AG09319 (cell line): ENCODE measurements at regions not wholly inside any gene's neighbourhood (a gene's known extent, or its start where the extent isn't known, plus 50 kb on each side); places are given as distances from the start of the nearest gene placed in this dataset.
"Not testable (repeated sequence)": the region's sequence is repeated elsewhere in the genome, so short reads cannot be mapped to it uniquely, and the experiment has no call there.

ENCODE experiments used
- DNase-seq: peaks from one replicate; pipeline ENCODE4 v3.0.0-alpha.2; 2010; ENCODE audit warnings: low read depth; ENCODE audit errors: extremely low read depth
- TF ChIP-seq, protein P1 (sequence below): IDR thresholded peaks from 2 replicates; pipeline ENCODE4 v1.5.1; 2011; ENCODE audit warnings: low read depth, mild to moderate bottlenecking, inconsistent platforms, low read length, moderate library complexity

DNA sequence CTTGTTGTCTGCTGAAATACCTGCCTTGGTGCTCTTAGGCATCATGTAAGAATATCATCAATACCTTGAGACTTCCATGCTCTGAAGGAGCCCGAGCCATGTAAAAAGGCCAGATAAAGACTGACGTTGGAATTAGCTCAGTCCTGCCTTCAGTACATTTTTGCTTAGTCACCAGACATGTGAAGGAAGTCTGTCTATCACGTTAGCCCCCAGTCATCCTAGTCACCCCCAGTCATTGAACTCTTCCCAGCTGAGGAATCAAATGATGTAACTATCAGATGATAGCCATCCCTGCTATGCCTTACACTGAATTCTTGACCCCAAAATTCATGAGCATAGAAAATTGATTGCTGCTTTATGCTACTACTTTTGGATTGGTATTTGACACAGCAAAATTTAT is 351.2 kb upstream of the SGO1 start:
- DNase-seq: no peak
- TF ChIP-seq, protein P1, sequence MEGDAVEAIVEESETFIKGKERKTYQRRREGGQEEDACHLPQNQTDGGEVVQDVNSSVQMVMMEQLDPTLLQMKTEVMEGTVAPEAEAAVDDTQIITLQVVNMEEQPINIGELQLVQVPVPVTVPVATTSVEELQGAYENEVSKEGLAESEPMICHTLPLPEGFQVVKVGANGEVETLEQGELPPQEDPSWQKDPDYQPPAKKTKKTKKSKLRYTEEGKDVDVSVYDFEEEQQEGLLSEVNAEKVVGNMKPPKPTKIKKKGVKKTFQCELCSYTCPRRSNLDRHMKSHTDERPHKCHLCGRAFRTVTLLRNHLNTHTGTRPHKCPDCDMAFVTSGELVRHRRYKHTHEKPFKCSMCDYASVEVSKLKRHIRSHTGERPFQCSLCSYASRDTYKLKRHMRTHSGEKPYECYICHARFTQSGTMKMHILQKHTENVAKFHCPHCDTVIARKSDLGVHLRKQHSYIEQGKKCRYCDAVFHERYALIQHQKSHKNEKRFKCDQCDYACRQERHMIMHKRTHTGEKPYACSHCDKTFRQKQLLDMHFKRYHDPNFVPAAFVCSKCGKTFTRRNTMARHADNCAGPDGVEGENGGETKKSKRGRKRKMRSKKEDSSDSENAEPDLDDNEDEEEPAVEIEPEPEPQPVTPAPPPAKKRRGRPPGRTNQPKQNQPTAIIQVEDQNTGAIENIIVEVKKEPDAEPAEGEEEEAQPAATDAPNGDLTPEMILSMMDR: no peak

DNA sequence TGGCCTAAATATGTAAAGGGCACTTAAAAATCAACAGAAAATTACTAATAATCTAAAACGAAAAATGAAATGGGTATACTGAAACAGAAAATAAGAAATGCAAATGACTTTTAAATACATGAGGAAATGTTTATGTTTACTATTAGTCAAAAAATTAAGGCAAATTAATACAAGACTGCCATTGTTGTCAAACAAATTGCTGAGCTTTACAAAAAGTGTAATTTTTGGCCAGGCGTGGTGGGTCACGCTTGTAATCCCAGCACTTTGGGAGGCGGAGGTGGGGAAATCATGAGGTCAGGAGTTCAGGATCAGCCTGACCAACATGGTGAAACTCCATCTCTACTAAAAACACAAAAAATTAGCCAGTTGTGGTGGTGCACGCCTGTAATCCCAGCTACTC is 343.9 kb upstream of the SGO1 start:
- TF ChIP-seq, protein P1: no peak
- DNase-seq: no peak

DNA sequence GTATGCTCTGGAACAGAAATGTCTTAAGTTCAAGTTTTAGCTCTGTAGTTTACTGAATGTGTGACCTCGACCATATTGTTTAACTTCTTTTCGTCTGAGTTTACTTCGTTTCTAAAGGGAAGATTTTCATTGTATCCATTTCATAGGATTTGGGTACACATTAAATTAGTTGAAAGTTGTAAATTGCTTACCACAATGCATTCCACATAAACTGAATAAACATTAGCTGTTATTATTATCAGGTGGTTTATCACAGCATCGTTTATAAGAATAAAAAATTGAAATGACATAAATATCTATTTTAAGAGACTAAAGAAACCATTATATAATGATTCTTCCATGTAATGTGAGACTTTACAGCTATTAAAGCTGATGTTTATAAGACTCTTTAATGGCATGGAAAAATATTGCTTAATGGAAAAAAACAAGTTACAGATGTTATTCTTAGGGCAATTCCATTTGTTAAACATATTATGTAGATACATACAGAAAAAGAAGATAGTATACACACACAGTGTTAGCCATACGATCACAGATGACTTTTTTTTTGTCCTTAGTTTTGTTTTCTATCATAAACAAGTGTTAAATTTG is 342.3 kb upstream of the SGO1 start:
- TF ChIP-seq, protein P1: no peak
- DNase-seq: no peak

- TF ChIP-seq, protein P1: no peak
- DNase-seq: no peak
Observed at GRCh38 chr3:20527368-20527767, 341.4 kb upstream of the SGO1 start.

DNA sequence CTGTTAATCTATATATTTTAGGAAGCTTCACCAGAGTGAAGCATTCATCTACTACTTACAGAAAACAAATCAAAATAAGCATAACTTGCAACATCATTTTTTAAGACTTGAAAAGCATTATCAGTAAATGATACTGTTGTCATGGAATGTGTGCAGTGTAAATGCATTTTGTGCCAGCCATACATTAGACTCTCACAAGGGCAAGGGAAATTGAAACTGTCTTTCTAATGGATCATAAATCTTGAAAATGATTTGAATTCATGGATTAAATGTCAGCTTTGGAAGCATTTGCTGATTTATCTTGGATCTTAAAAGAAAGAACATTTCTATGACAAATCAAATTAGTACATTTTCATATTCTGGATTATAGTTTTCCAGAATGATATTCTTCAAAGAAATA is 338.3 kb upstream of the SGO1 start:
- no peak for DNase-seq
- TF ChIP-seq, protein P1: no peak

DNA sequence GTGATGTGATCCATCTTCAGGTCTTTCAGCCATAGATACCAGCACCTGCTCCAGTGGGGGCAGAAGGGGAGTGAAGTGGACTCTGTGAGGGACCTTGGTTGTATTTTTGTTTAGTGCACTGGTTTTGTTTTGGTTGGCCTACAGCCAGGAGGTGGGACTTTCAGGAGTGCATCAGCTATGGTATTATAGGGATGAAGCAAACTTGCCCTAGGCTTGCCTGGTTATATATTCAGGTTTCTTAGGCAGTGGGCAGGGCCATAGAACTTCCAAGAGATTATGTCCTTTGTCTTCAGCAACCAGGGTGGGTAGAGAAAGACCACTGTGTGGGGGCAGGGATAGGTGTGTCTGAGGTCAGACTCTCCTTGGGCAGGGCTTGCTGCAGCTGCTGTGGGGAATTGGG is 337.3 kb upstream of the SGO1 start:
- TF ChIP-seq, protein P1: no peak
- DNase-seq: no peak

GRCh38 chr3:20517316-20517715 is 331.3 kb upstream of the SGO1 start:
- not testable (repeated sequence) for DNase-seq

- DNase-seq: no peak
- TF ChIP-seq, protein P1: no peak
Observed at GRCh38 chr3:20516311-20516710, 330.3 kb upstream of the SGO1 start.
